ENCODE measurements at regions not wholly inside any gene's neighbourhood (a gene's known extent, or its start where the extent isn't known, plus 50 kb on each side); places are given as distances from the start of the nearest gene placed in this dataset.

DNA sequence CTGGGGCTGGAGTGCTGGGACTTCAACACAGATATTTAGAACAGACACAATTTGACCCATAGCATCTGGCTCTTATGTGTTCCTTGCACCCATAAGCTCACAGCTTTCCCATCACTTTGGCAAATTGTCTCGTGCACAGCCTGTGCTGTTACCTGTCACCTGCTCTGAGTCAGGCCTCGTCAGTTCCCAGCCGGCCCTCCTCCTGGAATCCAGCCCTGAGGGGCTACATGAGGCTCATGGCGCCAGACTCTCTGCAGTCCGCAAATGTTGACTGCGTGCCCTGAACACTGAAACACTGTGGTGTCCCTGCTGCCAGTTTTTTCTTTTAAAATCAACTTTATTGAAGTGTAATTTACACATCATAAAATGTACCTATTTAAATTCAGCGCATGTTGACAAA lies 65.4 kb upstream of the BZW1 start:
- H3K4me3 ChIP-seq (ENCODE audit: low read depth, low read length, poor library complexity, severe bottlenecking), result no peak overlapping the region
- POLR2A ChIA-PET, result interaction anchor here (1.5 kb wide), 1 partner anchor 37 kb away, joined by 4 read pairs; no protein-coding TSS in a partner anchor
- DNase-seq (ENCODE audit: low spot score), result no peak
- no peaks in the 10 kb centered on the region for H3K36me3 ChIP-seq (ENCODE audit: insufficient read depth, low read length)
- no TSS peak for BruUV-seq (replicated peaks)
- H3K27ac ChIP-seq (ENCODE audit: low read depth, low read length, poor library complexity, severe bottlenecking), result no peak overlapping the region
- no peaks in the 10 kb centered on the region for H3K9me2 ChIP-seq (ENCODE audit: insufficient read depth, low read length)
- CTCF ChIA-PET (ENCODE audit: unreplicated experiment), result no interaction called here
- no peaks in the 10 kb centered on the region for H3K9me3 ChIP-seq (ENCODE audit: low read length)
- intact Hi-C loops (cut with micrococcal nuclease; ENCODE audit: unreplicated experiment), result no loop called here
- H3K79me2 ChIP-seq (ENCODE audit: insufficient read depth, low read depth, low read length), result no peaks in the 10 kb centered on the region
- H4K20me1 ChIP-seq (ENCODE audit: insufficient read depth, low read length), result no peaks in the 10 kb centered on the region
- no peak overlapping the region for H3K4me2 ChIP-seq (ENCODE audit: low read length)
- no peaks in the 10 kb centered on the region for H3K4me1 ChIP-seq (ENCODE audit: insufficient read depth, low read length, poor library complexity, severe bottlenecking)
- no peak overlapping the region for H2AFZ ChIP-seq (ENCODE audit: low read length)
- TF ChIP-seq, protein P1, sequence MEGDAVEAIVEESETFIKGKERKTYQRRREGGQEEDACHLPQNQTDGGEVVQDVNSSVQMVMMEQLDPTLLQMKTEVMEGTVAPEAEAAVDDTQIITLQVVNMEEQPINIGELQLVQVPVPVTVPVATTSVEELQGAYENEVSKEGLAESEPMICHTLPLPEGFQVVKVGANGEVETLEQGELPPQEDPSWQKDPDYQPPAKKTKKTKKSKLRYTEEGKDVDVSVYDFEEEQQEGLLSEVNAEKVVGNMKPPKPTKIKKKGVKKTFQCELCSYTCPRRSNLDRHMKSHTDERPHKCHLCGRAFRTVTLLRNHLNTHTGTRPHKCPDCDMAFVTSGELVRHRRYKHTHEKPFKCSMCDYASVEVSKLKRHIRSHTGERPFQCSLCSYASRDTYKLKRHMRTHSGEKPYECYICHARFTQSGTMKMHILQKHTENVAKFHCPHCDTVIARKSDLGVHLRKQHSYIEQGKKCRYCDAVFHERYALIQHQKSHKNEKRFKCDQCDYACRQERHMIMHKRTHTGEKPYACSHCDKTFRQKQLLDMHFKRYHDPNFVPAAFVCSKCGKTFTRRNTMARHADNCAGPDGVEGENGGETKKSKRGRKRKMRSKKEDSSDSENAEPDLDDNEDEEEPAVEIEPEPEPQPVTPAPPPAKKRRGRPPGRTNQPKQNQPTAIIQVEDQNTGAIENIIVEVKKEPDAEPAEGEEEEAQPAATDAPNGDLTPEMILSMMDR (conservative IDR thresholded peaks at IDR 0.05; ENCODE audit: low read length), result no peak
- TF ChIP-seq EZH2phosphoT487 (IDR thresholded peaks at IDR 0.05; ENCODE audit: borderline replicate concordance, low read depth, low read length), result no peak

DNA sequence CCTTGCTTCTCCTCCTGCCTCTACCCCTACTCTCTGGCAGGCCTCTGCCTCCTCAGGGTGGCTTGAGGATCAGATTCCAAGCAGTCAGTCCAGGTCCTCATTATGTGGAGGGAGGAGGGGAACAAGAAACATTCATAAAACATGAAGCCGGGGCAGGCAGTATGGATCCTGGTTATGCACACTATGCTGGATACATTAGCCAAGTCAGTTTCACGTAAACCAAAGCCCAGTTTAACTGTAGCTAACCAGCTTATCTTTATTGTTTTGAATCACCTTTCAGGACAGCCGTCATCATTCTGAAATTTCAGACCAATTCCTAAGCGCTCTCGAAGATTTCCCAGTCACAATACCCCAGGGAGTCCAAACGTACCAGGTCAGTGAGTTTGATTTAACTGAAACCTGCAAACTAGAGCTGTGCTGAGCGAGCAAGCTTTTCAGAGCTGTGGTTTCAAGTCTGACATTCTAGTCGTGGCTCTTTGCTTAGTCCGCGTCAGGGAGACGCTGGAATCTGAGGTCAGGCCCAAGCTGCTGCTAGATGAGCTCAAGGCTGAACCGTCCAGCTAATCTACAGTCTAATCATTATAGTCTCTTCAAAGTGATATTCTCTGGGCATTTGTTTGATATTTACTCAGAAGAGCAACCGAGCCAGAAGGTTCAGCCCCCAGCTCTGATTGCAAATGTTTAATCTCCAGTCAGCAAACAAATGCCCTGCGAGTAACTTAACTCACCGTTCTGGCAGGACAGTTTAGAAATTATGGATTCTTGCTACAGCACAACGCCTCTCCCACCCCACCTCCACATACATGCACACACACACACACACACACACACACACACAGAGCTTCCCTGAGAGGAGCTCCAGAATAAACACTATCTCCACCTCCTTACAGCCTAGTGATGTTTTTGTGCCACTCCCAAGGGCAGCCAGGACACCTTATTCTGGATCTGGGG lies 63.8 kb upstream of the BZW1 start:
- Histone ChIP-seq H3K36me3 (ENCODE audit: insufficient read depth, low read length) (no peaks in the 10 kb centered on the region), H2AFZ (ENCODE audit: low read length) (no peak overlapping the region), H3K4me3 (ENCODE audit: low read depth, low read length, poor library complexity, severe bottlenecking) (no peak overlapping the region), H3K9me2 (ENCODE audit: insufficient read depth, low read length) (no peaks in the 10 kb centered on the region), H3K27ac (ENCODE audit: low read depth, low read length, poor library complexity, severe bottlenecking) (no peak overlapping the region), H3K79me2 (ENCODE audit: insufficient read depth, low read depth, low read length) (no peaks in the 10 kb centered on the region), H4K20me1 (ENCODE audit: insufficient read depth, low read length) (no peaks in the 10 kb centered on the region), H3K9me3 (ENCODE audit: low read length) (no peaks in the 10 kb centered on the region), H3K4me1 (ENCODE audit: insufficient read depth, low read length, poor library complexity, severe bottlenecking) (no peaks in the 10 kb centered on the region), H3K4me2 (ENCODE audit: low read length) (no peak overlapping the region)
- CTCF ChIA-PET (ENCODE audit: unreplicated experiment), result no interaction called here
- DNase-seq (ENCODE audit: low spot score), result no peak
- POLR2A ChIA-PET, result interaction anchor here (0.6 to 1.6 kb wide), 3 partner anchors 9 to 36 kb away, joined by 4 to 6 read pairs (median 4); no protein-coding TSS in a partner anchor
- no TSS peak for BruUV-seq (replicated peaks)
- intact Hi-C loops (cut with micrococcal nuclease; ENCODE audit: unreplicated experiment), result no loop called here
- TF ChIP-seq, protein P1 (conservative IDR thresholded peaks at IDR 0.05; ENCODE audit: low read length), result no peak
- TF ChIP-seq EZH2phosphoT487 (IDR thresholded peaks at IDR 0.05; ENCODE audit: borderline replicate concordance, low read depth, low read length), result no peak

DNA sequence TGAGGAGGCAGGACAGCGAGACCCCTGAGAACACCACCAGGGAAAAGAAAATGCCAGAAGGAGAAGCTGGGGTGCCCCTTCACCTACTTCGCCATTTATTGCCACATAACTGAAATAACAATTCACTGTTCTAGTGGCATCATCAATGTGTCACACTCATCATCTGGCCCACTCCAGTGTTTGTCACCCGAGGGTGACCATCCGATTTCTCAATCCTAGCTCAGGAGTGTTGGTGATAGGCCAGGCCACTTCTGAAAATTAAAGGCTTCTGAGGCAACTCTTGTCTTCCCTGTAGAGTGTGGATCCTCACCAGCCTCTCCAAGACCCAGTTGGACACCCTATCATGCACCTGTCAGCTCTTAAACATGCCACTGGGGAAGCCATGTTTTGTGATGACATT lies 62.9 kb upstream of the BZW1 start:
- Histone ChIP-seq H3K4me1 (ENCODE audit: insufficient read depth, low read length, poor library complexity, severe bottlenecking) (no peaks in the 10 kb centered on the region), H3K27ac (ENCODE audit: low read depth, low read length, poor library complexity, severe bottlenecking) (no peak overlapping the region), H3K79me2 (ENCODE audit: insufficient read depth, low read depth, low read length) (no peaks in the 10 kb centered on the region), H3K4me2 (ENCODE audit: low read length) (no peak overlapping the region), H4K20me1 (ENCODE audit: insufficient read depth, low read length) (no peaks in the 10 kb centered on the region), H3K9me3 (ENCODE audit: low read length) (no peaks in the 10 kb centered on the region), H2AFZ (ENCODE audit: low read length) (no peak overlapping the region), H3K36me3 (ENCODE audit: insufficient read depth, low read length) (no peaks in the 10 kb centered on the region), H3K9me2 (ENCODE audit: insufficient read depth, low read length) (no peaks in the 10 kb centered on the region), H3K4me3 (ENCODE audit: low read depth, low read length, poor library complexity, severe bottlenecking) (no peak overlapping the region)
- intact Hi-C loops (cut with micrococcal nuclease; ENCODE audit: unreplicated experiment), result no loop called here
- TF ChIP-seq EZH2phosphoT487 (IDR thresholded peaks at IDR 0.05; ENCODE audit: borderline replicate concordance, low read depth, low read length), result no peak
- TF ChIP-seq, protein P1 (conservative IDR thresholded peaks at IDR 0.05; ENCODE audit: low read length), result no peak
- no TSS peak for BruUV-seq (replicated peaks)
- ChIA-PET CTCF (ENCODE audit: unreplicated experiment) (no interaction called here), POLR2A (no interaction called here)
- DNase-seq (ENCODE audit: low spot score), result no peak
